ENCODE measurements at regions not wholly inside any gene's neighbourhood (a gene's known extent, or its start where the extent isn't known, plus 50 kb on each side); places are given as distances from the start of the nearest gene placed in this dataset.

DNA sequence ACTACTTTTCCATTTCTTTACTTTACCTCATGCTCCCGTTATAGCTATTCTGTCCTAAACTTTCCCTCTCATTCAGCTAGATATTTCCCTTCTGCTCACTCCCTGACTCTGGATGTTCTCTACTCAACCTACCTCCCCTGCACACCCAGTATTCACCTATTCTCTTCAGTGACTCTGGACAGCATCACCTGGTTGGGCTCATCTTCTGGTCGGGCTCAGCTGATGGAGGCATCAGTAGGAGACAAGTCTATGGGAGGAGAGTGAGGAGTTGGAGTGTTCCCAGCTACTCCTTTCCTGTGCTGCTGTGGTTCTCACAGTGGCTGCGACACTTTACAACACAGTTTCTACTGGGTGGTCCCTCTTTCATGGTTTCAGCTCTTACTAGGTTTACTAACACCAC lies 493.9 kb downstream of the DMAC1 start:
- H3K27ac ChIP-seq (ENCODE audit: low read depth, low read length, severe bottlenecking): no peak overlapping the region
- no peak overlapping the region for H3K4me3 ChIP-seq (ENCODE audit: extremely low read depth, insufficient read depth, low read length, poor library complexity, severe bottlenecking)
- peaks cover 6% of the 10 kb centered on the region for H3K9me3 ChIP-seq (ENCODE audit: control insufficient read depth, low read length)
- 86 to 94% methylated on average over 1 of the region's 3 CpGs for WGBS, 2 experiments (ENCODE audit: insufficient coverage in 2 of 2)
- no peaks in the 10 kb centered on the region for H3K36me3 ChIP-seq (ENCODE audit: control insufficient read depth, insufficient read depth, low read length)
- H3K4me1 ChIP-seq (ENCODE audit: control insufficient read depth, insufficient read depth, low read length, poor library complexity, severe bottlenecking): no peaks in the 10 kb centered on the region

DNA sequence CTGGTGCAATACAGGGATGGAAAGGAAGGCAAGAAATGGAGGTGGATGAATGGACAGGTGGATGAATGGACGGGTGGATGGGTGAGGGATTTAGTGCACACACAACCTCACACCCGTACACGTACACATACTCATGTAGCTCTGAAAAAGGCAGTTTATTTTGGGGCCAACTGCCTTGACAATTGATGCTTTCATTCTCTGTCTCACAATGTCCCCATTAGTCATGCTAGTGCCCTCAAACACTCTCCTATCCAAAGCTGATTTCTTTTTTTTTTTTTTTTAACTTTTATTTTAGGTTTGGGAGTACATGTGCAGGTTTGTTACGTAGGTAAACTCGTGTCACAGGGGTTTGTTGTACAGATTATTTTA lies 495.0 kb downstream of the DMAC1 start:
- no peaks in the 10 kb centered on the region for H3K4me1 ChIP-seq (ENCODE audit: control insufficient read depth, insufficient read depth, low read length, poor library complexity, severe bottlenecking)
- WGBS, 2 experiments (ENCODE audit: insufficient coverage in 2 of 2): 74 to 80% methylated on average over 1 to 2 of the region's 5 CpGs

DNA sequence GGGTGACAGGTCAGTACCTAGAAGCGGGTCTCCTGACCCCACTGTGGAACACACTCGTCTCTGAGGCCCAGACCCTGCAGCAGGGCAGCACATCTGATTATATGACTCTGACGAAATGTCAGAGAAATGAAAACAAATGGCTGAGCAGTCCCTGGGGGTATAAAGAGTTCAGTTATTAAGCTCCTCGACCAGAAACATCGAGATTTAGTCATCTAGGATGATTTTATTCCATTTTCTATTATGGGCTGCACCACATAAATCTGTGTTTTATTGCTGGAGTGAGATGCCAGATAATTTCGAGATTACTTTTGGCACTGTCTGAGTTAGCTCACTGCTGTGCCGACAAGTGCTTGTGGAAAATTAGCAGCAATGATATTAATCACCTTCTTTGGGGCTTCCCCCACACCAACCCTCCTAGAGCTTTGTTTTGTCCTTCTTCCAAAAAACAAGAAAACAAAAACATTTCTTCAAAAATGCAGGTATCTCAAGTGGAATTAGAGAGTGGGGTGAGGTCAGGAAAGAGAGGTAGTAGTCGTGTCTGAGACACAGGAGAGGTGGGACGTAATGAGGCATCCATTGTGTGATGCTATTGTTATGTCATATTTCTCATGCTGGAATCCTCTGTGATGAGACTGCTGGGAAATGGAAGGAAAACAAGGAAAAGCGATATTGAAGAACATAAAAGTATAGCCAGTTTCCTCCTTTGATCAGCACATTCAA lies 495.5 kb downstream of the DMAC1 start:
- Histone ChIP-seq H3K4me1 (ENCODE audit: control insufficient read depth, insufficient read depth, low read length, poor library complexity, severe bottlenecking) (no peaks in the 10 kb centered on the region), H3K4me3 (ENCODE audit: extremely low read depth, insufficient read depth, low read length, poor library complexity, severe bottlenecking) (no peak overlapping the region), H3K9me3 (ENCODE audit: control insufficient read depth, low read length) (no peaks in the 10 kb centered on the region), H3K27ac (ENCODE audit: low read depth, low read length, severe bottlenecking) (no peak overlapping the region), H3K36me3 (ENCODE audit: control insufficient read depth, insufficient read depth, low read length) (no peaks in the 10 kb centered on the region)
- 79 to 87% methylated on average over 7 to 8 of the region's 10 CpGs for WGBS, 2 experiments (ENCODE audit: insufficient coverage in 2 of 2)

More for the DNA sequence above, 495.0 kb downstream of the DMAC1 start:
- Histone ChIP-seq H3K36me3 (ENCODE audit: control insufficient read depth, insufficient read depth, low read length) (no peaks in the 10 kb centered on the region), H3K9me3 (ENCODE audit: control insufficient read depth, low read length) (peaks cover 3% of the 10 kb centered on the region), H3K4me3 (ENCODE audit: extremely low read depth, insufficient read depth, low read length, poor library complexity, severe bottlenecking) (no peak overlapping the region), H3K27ac (ENCODE audit: low read depth, low read length, severe bottlenecking) (no peak overlapping the region)

DNA sequence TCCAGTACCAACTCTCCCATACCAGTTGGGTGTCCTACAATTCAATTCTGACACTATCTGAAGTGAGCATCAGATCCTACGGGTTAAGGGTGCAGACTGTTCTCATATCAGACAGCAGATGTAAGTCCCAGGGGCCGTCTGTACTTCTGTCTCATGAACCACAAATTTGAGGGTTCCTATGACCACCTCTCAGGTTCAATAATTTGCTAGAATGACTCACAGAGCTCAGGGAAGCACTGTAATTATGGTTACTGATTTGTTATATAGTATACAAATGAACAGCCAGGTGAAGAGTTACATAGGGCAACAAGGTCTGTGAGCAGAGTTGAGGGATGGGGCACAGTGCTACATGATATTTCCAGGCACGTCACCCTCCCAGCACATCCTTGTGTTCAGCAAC lies 499.1 kb downstream of the DMAC1 start:
- H3K4me1 ChIP-seq (ENCODE audit: control insufficient read depth, insufficient read depth, low read length, poor library complexity, severe bottlenecking): no peaks in the 10 kb centered on the region
- no peak overlapping the region for H3K4me3 ChIP-seq (ENCODE audit: extremely low read depth, insufficient read depth, low read length, poor library complexity, severe bottlenecking)
- H3K9me3 ChIP-seq (ENCODE audit: control insufficient read depth, low read length): no peaks in the 10 kb centered on the region
- no peaks in the 10 kb centered on the region for H3K36me3 ChIP-seq (ENCODE audit: control insufficient read depth, insufficient read depth, low read length)
- no peak overlapping the region for H3K27ac ChIP-seq (ENCODE audit: low read depth, low read length, severe bottlenecking)
- 86 to 90% methylated on average over 1 to 2 of the region's 3 CpGs for WGBS, 2 experiments (ENCODE audit: insufficient coverage in 2 of 2)

DNA sequence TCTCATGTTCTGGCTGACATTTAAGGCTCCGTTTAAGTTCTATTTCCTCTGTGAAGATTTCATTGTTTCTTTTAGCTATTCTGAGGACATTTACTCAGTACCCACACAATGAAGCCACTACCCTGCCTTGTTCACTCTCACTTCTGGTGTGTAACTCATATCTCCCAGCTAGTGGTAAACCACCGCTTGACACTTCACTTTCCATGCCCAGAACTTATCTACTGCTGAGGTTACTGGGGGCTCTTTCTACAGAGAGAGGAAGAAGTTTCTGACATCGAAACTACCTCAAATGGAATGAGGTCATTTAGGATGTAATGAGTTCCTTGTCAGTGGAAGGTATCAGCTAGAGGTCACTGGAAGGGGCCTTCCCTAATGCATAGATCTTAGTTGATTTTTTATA lies 501.5 kb downstream of the DMAC1 start:
- H3K4me1 ChIP-seq (ENCODE audit: control insufficient read depth, insufficient read depth, low read length, poor library complexity, severe bottlenecking): no peaks in the 10 kb centered on the region
- H3K36me3 ChIP-seq (ENCODE audit: control insufficient read depth, insufficient read depth, low read length): no peaks in the 10 kb centered on the region
- H3K27ac ChIP-seq (ENCODE audit: low read depth, low read length, severe bottlenecking): no peak overlapping the region
- H3K9me3 ChIP-seq (ENCODE audit: control insufficient read depth, low read length): no peaks in the 10 kb centered on the region
- 80 to 93% methylated on average over 1 to 2 of the region's 3 CpGs for WGBS, 2 experiments (ENCODE audit: insufficient coverage in 2 of 2)
- H3K4me3 ChIP-seq (ENCODE audit: extremely low read depth, insufficient read depth, low read length, poor library complexity, severe bottlenecking): no peak overlapping the region

DNA sequence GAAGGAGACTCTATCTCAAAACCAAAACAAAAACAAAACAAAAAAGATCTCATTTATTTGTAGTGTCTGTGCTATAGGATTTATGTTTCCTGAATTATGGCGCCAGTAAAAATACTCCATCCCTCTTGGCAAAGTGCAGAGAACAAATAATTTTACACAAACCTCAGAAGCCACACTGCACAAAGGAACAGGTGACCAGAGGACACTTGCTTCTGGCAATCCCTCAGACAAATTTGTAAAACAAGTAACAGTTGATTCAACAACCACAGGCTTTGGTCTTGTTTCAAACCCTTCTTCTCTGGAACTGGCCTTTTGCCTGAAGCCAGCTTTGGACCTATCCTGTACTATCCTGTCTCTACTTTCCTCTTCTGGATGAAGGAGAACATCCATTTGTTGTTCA lies 502.1 kb downstream of the DMAC1 start:
- H3K4me3 ChIP-seq (ENCODE audit: extremely low read depth, insufficient read depth, low read length, poor library complexity, severe bottlenecking): no peak overlapping the region
- no peaks in the 10 kb centered on the region for H3K4me1 ChIP-seq (ENCODE audit: control insufficient read depth, insufficient read depth, low read length, poor library complexity, severe bottlenecking)
- H3K9me3 ChIP-seq (ENCODE audit: control insufficient read depth, low read length): no peaks in the 10 kb centered on the region
- WGBS, 2 experiments (ENCODE audit: insufficient coverage in 2 of 2): no CpG with 5 or more reads among the region's 1 CpG
- H3K27ac ChIP-seq (ENCODE audit: low read depth, low read length, severe bottlenecking): no peak overlapping the region
- H3K36me3 ChIP-seq (ENCODE audit: control insufficient read depth, insufficient read depth, low read length): no peaks in the 10 kb centered on the region

DNA sequence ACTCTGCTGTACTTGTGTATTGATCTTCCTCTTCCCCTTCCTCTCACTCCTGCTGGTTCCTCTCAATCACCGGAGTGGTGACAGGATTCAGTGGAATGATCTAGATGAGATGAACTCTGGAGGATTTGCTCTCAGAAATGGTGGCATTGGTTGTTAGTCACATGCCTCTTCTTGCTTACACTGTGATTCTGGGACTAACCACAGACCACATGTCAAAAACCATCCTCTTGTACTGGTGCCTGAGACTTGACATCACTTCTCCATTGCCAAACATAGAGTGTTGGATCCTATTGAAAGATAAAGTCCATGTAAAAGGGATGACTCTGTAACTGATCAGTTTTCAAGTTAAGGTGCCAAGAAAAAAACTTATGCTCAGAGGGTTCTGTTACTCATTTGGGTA lies 506.5 kb downstream of the DMAC1 start:
- no CpG with 5 or more reads among the region's 1 CpG for WGBS, 2 experiments (ENCODE audit: insufficient coverage in 2 of 2)
- no peak overlapping the region for H3K4me3 ChIP-seq (ENCODE audit: extremely low read depth, insufficient read depth, low read length, poor library complexity, severe bottlenecking)
- no peaks in the 10 kb centered on the region for H3K4me1 ChIP-seq (ENCODE audit: control insufficient read depth, insufficient read depth, low read length, poor library complexity, severe bottlenecking)
- H3K36me3 ChIP-seq (ENCODE audit: control insufficient read depth, insufficient read depth, low read length): no peaks in the 10 kb centered on the region
- no peaks in the 10 kb centered on the region for H3K9me3 ChIP-seq (ENCODE audit: control insufficient read depth, low read length)
- no peak overlapping the region for H3K27ac ChIP-seq (ENCODE audit: low read depth, low read length, severe bottlenecking)

DNA sequence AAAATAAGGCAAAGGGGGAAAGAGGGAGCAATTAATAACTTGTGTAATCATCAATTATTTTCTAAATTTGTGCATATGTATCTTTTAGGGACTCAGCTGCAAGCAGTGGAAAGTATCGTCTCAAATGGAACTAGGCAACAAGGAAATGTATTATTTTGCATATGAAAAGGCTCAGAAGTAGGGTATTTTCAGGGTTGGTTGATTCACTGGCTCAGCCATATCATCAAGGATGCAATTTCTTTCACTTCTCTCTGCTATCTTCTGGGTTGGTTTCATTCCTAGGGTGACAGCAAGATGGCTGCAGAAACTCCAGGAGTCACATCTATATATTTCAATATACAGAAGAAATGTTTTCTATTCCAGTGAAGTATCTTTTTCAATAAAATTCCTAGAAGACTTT lies 509.8 kb downstream of the DMAC1 start:
- no peak overlapping the region for H3K27ac ChIP-seq (ENCODE audit: low read depth, low read length, severe bottlenecking)
- no CpG with 5 or more reads among the region's 1 CpG for WGBS, 2 experiments (ENCODE audit: insufficient coverage in 2 of 2)
- no peaks in the 10 kb centered on the region for H3K9me3 ChIP-seq (ENCODE audit: control insufficient read depth, low read length)
- H3K36me3 ChIP-seq (ENCODE audit: control insufficient read depth, insufficient read depth, low read length): no peaks in the 10 kb centered on the region
- H3K4me1 ChIP-seq (ENCODE audit: control insufficient read depth, insufficient read depth, low read length, poor library complexity, severe bottlenecking): no peaks in the 10 kb centered on the region
- H3K4me3 ChIP-seq (ENCODE audit: extremely low read depth, insufficient read depth, low read length, poor library complexity, severe bottlenecking): no peak overlapping the region

DNA sequence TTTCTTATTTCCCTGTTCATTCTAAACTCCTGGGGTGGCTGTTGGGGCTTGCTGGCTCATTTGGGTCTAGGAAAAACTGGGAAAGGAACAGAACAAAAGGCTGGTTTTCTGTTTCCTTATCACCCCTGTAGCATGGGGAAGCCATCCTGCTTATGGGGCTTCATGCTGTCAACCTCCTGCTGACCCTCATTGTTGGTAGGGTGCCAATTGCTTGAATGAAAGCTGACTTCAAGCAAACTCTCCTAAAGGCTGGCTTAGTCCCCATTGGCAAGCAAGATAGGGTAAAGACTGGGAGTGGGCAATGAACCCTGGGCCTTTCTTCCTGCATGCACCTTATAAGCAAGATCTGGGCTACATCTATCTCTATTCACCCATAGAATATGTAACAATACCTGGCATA lies 511.6 kb downstream of the DMAC1 start:
- no peaks in the 10 kb centered on the region for H3K36me3 ChIP-seq (ENCODE audit: control insufficient read depth, insufficient read depth, low read length)
- H3K4me3 ChIP-seq (ENCODE audit: extremely low read depth, insufficient read depth, low read length, poor library complexity, severe bottlenecking): no peak overlapping the region
- no peaks in the 10 kb centered on the region for H3K4me1 ChIP-seq (ENCODE audit: control insufficient read depth, insufficient read depth, low read length, poor library complexity, severe bottlenecking)
- no peaks in the 10 kb centered on the region for H3K9me3 ChIP-seq (ENCODE audit: control insufficient read depth, low read length)
- H3K27ac ChIP-seq (ENCODE audit: low read depth, low read length, severe bottlenecking): no peak overlapping the region

DNA sequence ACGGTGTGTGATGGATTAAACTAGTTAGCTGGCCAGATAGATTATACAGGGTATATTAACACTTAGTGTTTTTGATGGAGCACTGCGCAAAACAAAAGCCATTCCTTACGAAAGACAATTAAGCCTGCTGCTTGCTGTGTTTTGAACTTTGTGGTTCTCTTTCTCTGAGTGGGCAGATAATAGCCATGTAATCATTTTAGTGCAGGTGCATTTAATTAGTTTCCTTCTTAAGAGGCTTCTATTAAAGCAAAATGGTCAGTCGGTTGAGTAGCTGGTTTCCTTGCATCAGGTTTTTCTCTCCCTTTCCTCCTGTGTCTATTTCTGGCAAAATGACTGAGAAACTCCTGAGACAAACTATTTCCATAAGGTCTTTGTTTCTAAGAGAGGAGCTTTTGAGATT lies 512.5 kb downstream of the DMAC1 start:
- Histone ChIP-seq H3K36me3 (ENCODE audit: control insufficient read depth, insufficient read depth, low read length) (no peaks in the 10 kb centered on the region), H3K27ac (ENCODE audit: low read depth, low read length, severe bottlenecking) (no peak overlapping the region), H3K4me3 (ENCODE audit: extremely low read depth, insufficient read depth, low read length, poor library complexity, severe bottlenecking) (no peak overlapping the region), H3K4me1 (ENCODE audit: control insufficient read depth, insufficient read depth, low read length, poor library complexity, severe bottlenecking) (no peaks in the 10 kb centered on the region), H3K9me3 (ENCODE audit: control insufficient read depth, low read length) (no peaks in the 10 kb centered on the region)
- WGBS, 2 experiments (ENCODE audit: insufficient coverage in 2 of 2): 88 to 94% methylated on average over 2 to 3 of the region's 4 CpGs

DNA sequence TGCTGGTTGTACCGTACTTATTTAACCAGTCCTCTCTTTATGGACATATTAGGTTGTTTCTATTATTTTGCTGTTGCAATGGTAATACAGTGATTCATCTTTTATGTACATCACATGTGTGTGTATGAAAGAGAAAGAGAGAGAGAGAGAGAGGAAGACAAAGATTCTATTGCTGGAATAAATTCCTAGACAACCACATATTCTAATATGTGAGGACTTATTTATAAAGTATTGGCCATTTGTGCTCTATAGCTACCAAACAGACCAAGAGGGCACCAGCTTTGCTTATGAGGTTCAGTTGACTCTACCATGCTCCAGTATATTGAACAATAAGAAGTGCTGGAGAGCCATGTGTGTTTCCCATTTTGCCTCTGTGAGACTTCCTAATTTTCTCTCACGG lies 513.5 kb downstream of the DMAC1 start:
- Histone ChIP-seq H3K27ac (ENCODE audit: low read depth, low read length, severe bottlenecking) (no peak overlapping the region), H3K4me3 (ENCODE audit: extremely low read depth, insufficient read depth, low read length, poor library complexity, severe bottlenecking) (no peak overlapping the region), H3K9me3 (ENCODE audit: control insufficient read depth, low read length) (no peaks in the 10 kb centered on the region), H3K36me3 (ENCODE audit: control insufficient read depth, insufficient read depth, low read length) (no peaks in the 10 kb centered on the region), H3K4me1 (ENCODE audit: control insufficient read depth, insufficient read depth, low read length, poor library complexity, severe bottlenecking) (no peaks in the 10 kb centered on the region)
- WGBS, 2 experiments (ENCODE audit: insufficient coverage in 2 of 2): 63% methylated on average over 1 of the region's 2 CpGs; no CpG with 5 or more reads in 1 of the 2 experiments

Data from mesodermal cell (in vitro differentiated cells).